ENCODE measurements at regions not wholly inside any gene's neighbourhood (a gene's known extent, or its start where the extent isn't known, plus 50 kb on each side); places are given as distances from the start of the nearest gene placed in this dataset.
"Not testable (repeated sequence)": the region's sequence is repeated elsewhere in the genome, so short reads cannot be mapped to it uniquely, and the experiment has no call there.

- Histone ChIP-seq H3F3A (ENCODE audit: insufficient read depth, low read length) (no peaks in the 10 kb centered on the region), H3K4me2 (ENCODE audit: low read depth, low read length) (no peak overlapping the region), H4K20me1 (ENCODE audit: insufficient read depth, low read length) (no peaks in the 10 kb centered on the region), H3K9me3 (replicated peaks; ENCODE audit: insufficient read depth, low read length) (no peaks in the 10 kb centered on the region), H3K27ac (ENCODE audit: low read length) (no peak overlapping the region), H3K27me3 (replicated peaks; ENCODE audit: insufficient read depth, low read length) (no peaks in the 10 kb centered on the region), H3K9me2 (replicated peaks; ENCODE audit: insufficient read depth, low read length) (no peaks in the 10 kb centered on the region), H3K9ac (ENCODE audit: low read length) (no peak overlapping the region), H3K4me3 (ENCODE audit: low read length) (no peak overlapping the region), H2AFZ (ENCODE audit: low read length) (no peak overlapping the region), H3K36me3 (replicated peaks; ENCODE audit: insufficient read depth, low read length) (no peaks in the 10 kb centered on the region), H3K4me1 (ENCODE audit: low read length) (no peaks in the 10 kb centered on the region), H3K79me2 (ENCODE audit: low read length) (no peaks in the 10 kb centered on the region)
- no peak for TF ChIP-seq CTCF (IDR thresholded peaks at IDR 0.05; ENCODE audit: low read length)
- no peak for TF ChIP-seq EZH2phosphoT487 (IDR thresholded peaks at IDR 0.05; ENCODE audit: low read length)
- no peak for TF ChIP-seq EZH2 (optimal IDR thresholded peaks at IDR 0.05; ENCODE audit: low read depth, low read length)
- peak; percentile 18 for DNase-seq
Observed at GRCh38 chr10:65670087-65670486, 1255.7 kb upstream of the LRRTM3 start.

GRCh38 chr10:65670596-65670995 is 1255.2 kb upstream of the LRRTM3 start:
- H3K4me2 ChIP-seq (ENCODE audit: low read depth, low read length); H4K20me1 ChIP-seq (ENCODE audit: insufficient read depth, low read length); DNase-seq; H3K4me3 ChIP-seq (ENCODE audit: low read length); H2AFZ ChIP-seq (ENCODE audit: low read length); H3K9me2 ChIP-seq (replicated peaks; ENCODE audit: insufficient read depth, low read length); H3K4me1 ChIP-seq (ENCODE audit: low read length); H3K27me3 ChIP-seq (replicated peaks; ENCODE audit: insufficient read depth, low read length); H3K9ac ChIP-seq (ENCODE audit: low read length); H3F3A ChIP-seq (ENCODE audit: insufficient read depth, low read length); H3K79me2 ChIP-seq (ENCODE audit: low read length); H3K9me3 ChIP-seq (replicated peaks; ENCODE audit: insufficient read depth, low read length); H3K36me3 ChIP-seq (replicated peaks; ENCODE audit: insufficient read depth, low read length); H3K27ac ChIP-seq (ENCODE audit: low read length): not testable (repeated sequence)

- Histone ChIP-seq H3K4me2 (ENCODE audit: low read depth, low read length) (no peak overlapping the region), H3K4me3 (ENCODE audit: low read length) (no peak overlapping the region), H3K36me3 (replicated peaks; ENCODE audit: insufficient read depth, low read length) (no peaks in the 10 kb centered on the region), H3K79me2 (ENCODE audit: low read length) (no peaks in the 10 kb centered on the region), H3K9ac (ENCODE audit: low read length) (no peak overlapping the region), H4K20me1 (ENCODE audit: insufficient read depth, low read length) (no peaks in the 10 kb centered on the region), H3K9me2 (replicated peaks; ENCODE audit: insufficient read depth, low read length) (no peaks in the 10 kb centered on the region), H3F3A (ENCODE audit: insufficient read depth, low read length) (no peaks in the 10 kb centered on the region), H3K27me3 (replicated peaks; ENCODE audit: insufficient read depth, low read length) (no peaks in the 10 kb centered on the region), H3K9me3 (replicated peaks; ENCODE audit: insufficient read depth, low read length) (no peaks in the 10 kb centered on the region), H2AFZ (ENCODE audit: low read length) (no peak overlapping the region), H3K27ac (ENCODE audit: low read length) (no peak overlapping the region), H3K4me1 (ENCODE audit: low read length) (no peaks in the 10 kb centered on the region)
- no peak for TF ChIP-seq EZH2 (optimal IDR thresholded peaks at IDR 0.05; ENCODE audit: low read depth, low read length)
- no peak for TF ChIP-seq CTCF (IDR thresholded peaks at IDR 0.05; ENCODE audit: low read length)
- TF ChIP-seq EZH2phosphoT487 (IDR thresholded peaks at IDR 0.05; ENCODE audit: low read length), result no peak
- no peak for DNase-seq
Observed at GRCh38 chr10:65675236-65675635, 1250.6 kb upstream of the LRRTM3 start.

GRCh38 chr10:65684896-65685295 is 1240.9 kb upstream of the LRRTM3 start:
- Histone ChIP-seq H3K4me1 (ENCODE audit: low read length) (no peaks in the 10 kb centered on the region), H3K27me3 (replicated peaks; ENCODE audit: insufficient read depth, low read length) (no peaks in the 10 kb centered on the region), H3K79me2 (ENCODE audit: low read length) (no peaks in the 10 kb centered on the region), H3K27ac (ENCODE audit: low read length) (no peak overlapping the region), H4K20me1 (ENCODE audit: insufficient read depth, low read length) (no peaks in the 10 kb centered on the region), H3K4me2 (ENCODE audit: low read depth, low read length) (no peak overlapping the region), H3F3A (ENCODE audit: insufficient read depth, low read length) (no peaks in the 10 kb centered on the region), H3K9me2 (replicated peaks; ENCODE audit: insufficient read depth, low read length) (no peaks in the 10 kb centered on the region), H3K9ac (ENCODE audit: low read length) (no peak overlapping the region), H2AFZ (ENCODE audit: low read length) (no peak overlapping the region), H3K36me3 (replicated peaks; ENCODE audit: insufficient read depth, low read length) (no peaks in the 10 kb centered on the region), H3K9me3 (replicated peaks; ENCODE audit: insufficient read depth, low read length) (no peaks in the 10 kb centered on the region), H3K4me3 (ENCODE audit: low read length) (no peak overlapping the region)
- DNase-seq, result no peak
- TF ChIP-seq EZH2 (optimal IDR thresholded peaks at IDR 0.05; ENCODE audit: low read depth, low read length) (no peak), EZH2phosphoT487 (IDR thresholded peaks at IDR 0.05; ENCODE audit: low read length) (no peak), CTCF (IDR thresholded peaks at IDR 0.05; ENCODE audit: low read length) (no peak)

All from MM.1S (cell line).